ENCODE measurements at regions not wholly inside any gene's neighbourhood (a gene's known extent, or its start where the extent isn't known, plus 50 kb on each side); places are given as distances from the start of the nearest gene placed in this dataset.

- no peak for DNase-seq
Observed at GRCh38 chr20:57004951-57005933, 261.2 kb downstream of the BMP7 start.

- DNase-seq, result no peak
Observed at GRCh38 chr20:57006411-57007170, 259.9 kb downstream of the BMP7 start.

- DNase-seq, result no peak
Observed at GRCh38 chr20:57007171-57007540, 259.3 kb downstream of the BMP7 start.

GRCh38 chr20:57008217-57008616, 258.2 kb downstream of the BMP7 start:
- DNase-seq, result no peak

GRCh38 chr20:57009355-57009754, 257.1 kb downstream of the BMP7 start:
- no peak for DNase-seq

GRCh38 chr20:57009775-57010174, 256.7 kb downstream of the BMP7 start:
- no peak for DNase-seq

- no peak for DNase-seq
Observed at GRCh38 chr20:57012691-57013090, 253.8 kb downstream of the BMP7 start.

GRCh38 chr20:57013217-57013616, 253.2 kb downstream of the BMP7 start:
- no peak for DNase-seq

GRCh38 chr20:57013741-57014140, 252.7 kb downstream of the BMP7 start:
- DNase-seq, result no peak

- no peak for DNase-seq
Observed at GRCh38 chr20:57020364-57020763, 246.1 kb downstream of the BMP7 start.

GRCh38 chr20:57022306-57022705, 244.1 kb downstream of the BMP7 start:
- DNase-seq, result no peak

- DNase-seq, result no peak
Observed at GRCh38 chr20:57023007-57023406, 243.4 kb downstream of the BMP7 start.

GRCh38 chr20:57023997-57024396, 242.4 kb downstream of the BMP7 start:
- DNase-seq, result no peak

- no peak for DNase-seq
Observed at GRCh38 chr20:57024849-57025248, 241.6 kb downstream of the BMP7 start.

GRCh38 chr20:57025261-57025660, 241.2 kb downstream of the BMP7 start:
- no peak for DNase-seq

- DNase-seq, result no peak
Observed at GRCh38 chr20:57025666-57026224, 240.7 kb downstream of the BMP7 start.

GRCh38 chr20:57027777-57028176, 238.7 kb downstream of the BMP7 start:
- DNase-seq, result no peak

- no peak for DNase-seq
Observed at GRCh38 chr20:57030611-57031600, 235.5 kb downstream of the BMP7 start.

GRCh38 chr20:57031867-57032355, 234.5 kb downstream of the BMP7 start:
- DNase-seq, result no peak

GRCh38 chr20:57032847-57033246, 233.6 kb downstream of the BMP7 start:
- DNase-seq, result no peak

- no peak for DNase-seq
Observed at GRCh38 chr20:57034001-57034400, 232.4 kb downstream of the BMP7 start.

- no peak for DNase-seq
Observed at GRCh38 chr20:57037689-57038088, 228.8 kb downstream of the BMP7 start.

Measured in NCI-H510A treated with DMSO at 0.1 percent for 48 hours (cell line).